Lower leg skin (tissue), 3 donors: ENCODE measurements at regions not wholly inside any gene's neighbourhood (a gene's known extent, or its start where the extent isn't known, plus 50 kb on each side); places are given as distances from the start of the nearest gene placed in this dataset.

ENCODE experiments used
- POLR2A ChIP-seq, 2 donors: fragments of 450-650 bp; IDR thresholded peaks; one replicate each; pipeline ENCODE4 v1.6.1; 2016 to 2017; ENCODE audit warnings: antibody characterized with exemption in 2 of 2, mild to moderate bottlenecking in 1 of 2, moderate library complexity in 1 of 2
- TF ChIP-seq, protein P1 (sequence below), 3 donors: fragments of 450-650 bp; IDR thresholded peaks; one replicate each; pipeline ENCODE4 v1.5.1; 2016; ENCODE audit warnings: antibody characterized with exemption in 3 of 3, mild to moderate bottlenecking in 3 of 3, moderate library complexity in 2 of 3

GRCh38 chr11:127470306-127470884 lies 469.8 kb upstream of the KIRREL3 start:
- TF ChIP-seq, protein P1, sequence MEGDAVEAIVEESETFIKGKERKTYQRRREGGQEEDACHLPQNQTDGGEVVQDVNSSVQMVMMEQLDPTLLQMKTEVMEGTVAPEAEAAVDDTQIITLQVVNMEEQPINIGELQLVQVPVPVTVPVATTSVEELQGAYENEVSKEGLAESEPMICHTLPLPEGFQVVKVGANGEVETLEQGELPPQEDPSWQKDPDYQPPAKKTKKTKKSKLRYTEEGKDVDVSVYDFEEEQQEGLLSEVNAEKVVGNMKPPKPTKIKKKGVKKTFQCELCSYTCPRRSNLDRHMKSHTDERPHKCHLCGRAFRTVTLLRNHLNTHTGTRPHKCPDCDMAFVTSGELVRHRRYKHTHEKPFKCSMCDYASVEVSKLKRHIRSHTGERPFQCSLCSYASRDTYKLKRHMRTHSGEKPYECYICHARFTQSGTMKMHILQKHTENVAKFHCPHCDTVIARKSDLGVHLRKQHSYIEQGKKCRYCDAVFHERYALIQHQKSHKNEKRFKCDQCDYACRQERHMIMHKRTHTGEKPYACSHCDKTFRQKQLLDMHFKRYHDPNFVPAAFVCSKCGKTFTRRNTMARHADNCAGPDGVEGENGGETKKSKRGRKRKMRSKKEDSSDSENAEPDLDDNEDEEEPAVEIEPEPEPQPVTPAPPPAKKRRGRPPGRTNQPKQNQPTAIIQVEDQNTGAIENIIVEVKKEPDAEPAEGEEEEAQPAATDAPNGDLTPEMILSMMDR (IDR thresholded peaks at IDR 0.05) = no peak
- TF ChIP-seq POLR2A (IDR thresholded peaks at IDR 0.05) = no peak
